Smooth muscle cell (in vitro differentiated cells): ENCODE measurements at regions not wholly inside any gene's neighbourhood (a gene's known extent, or its start where the extent isn't known, plus 50 kb on each side); places are given as distances from the start of the nearest gene placed in this dataset.
A peak's percentile ranks its signal among the peaks of the same experiment; 100 is the strongest.

Experiments used
- DNase-seq: peaks from one replicate; lab custom pipeline; 2025; ENCODE audit not compliant: unreplicated experiment; lab: John Stamatoyannopoulos, UW
- H2AFZ ChIP-seq: fragments of 200-600 bp; sonication (generic); 2 replicates; pipeline ENCODE4 v1.6.0; 2016; ENCODE audit warnings: antibody characterized with exemption, low read depth, mild to moderate bottlenecking
- H3F3A ChIP-seq: fragments of 200-600 bp; sonication (generic); 2 replicates; pipeline ENCODE4 v1.6.0; 2017; ENCODE audit warnings: antibody characterized with exemption, low read depth
- H3K27ac ChIP-seq: fragments of 200-600 bp; sonication (generic); 2 replicates; pipeline ENCODE4 v1.5.1; 2016; ENCODE audit warnings: low read depth, mild to moderate bottlenecking
- H3K27me3 ChIP-seq: fragments of 200-600 bp; sonication (generic); 2 replicates; pipeline ENCODE4 v1.6.1; 2016; ENCODE audit warnings: low read depth, mild to moderate bottlenecking
- H3K36me3 ChIP-seq: fragments of 200-600 bp; sonication (generic); 2 replicates; pipeline ENCODE4 v1.5.1; 2016; ENCODE audit warnings: low read depth
- H3K4me1 ChIP-seq: fragments of 200-600 bp; sonication (generic); 2 replicates; pipeline ENCODE4 v1.5.1; 2016; ENCODE audit warnings: low read depth
- H3K4me2 ChIP-seq: fragments of 200-600 bp; sonication (generic); 2 replicates; pipeline ENCODE4 v1.6.0; 2016; ENCODE audit warnings: mild to moderate bottlenecking
- H3K4me3 ChIP-seq: fragments of 200-600 bp; sonication (generic); 2 replicates; pipeline ENCODE4 v1.5.1; 2016; ENCODE audit warnings: mild to moderate bottlenecking
- H3K79me2 ChIP-seq: fragments of 200-600 bp; sonication (generic); 2 replicates; pipeline ENCODE4 v1.6.0; 2016; ENCODE audit warnings: low read depth, mild to moderate bottlenecking
- H3K9ac ChIP-seq: fragments of 200-600 bp; sonication (generic); 2 replicates; pipeline ENCODE4 v1.6.0; 2016; ENCODE audit warnings: low read depth
- H3K9me3 ChIP-seq: fragments of 200-600 bp; sonication (generic); replicated peaks from 2 replicates; pipeline ENCODE4 v1.5.1; 2016; ENCODE audit warnings: low read depth
- H4K20me1 ChIP-seq: fragments of 200-600 bp; sonication (generic); 2 replicates; pipeline ENCODE4 v1.6.0; 2016; ENCODE audit warnings: low read depth
- CTCF ChIP-seq: fragments of 200-600 bp; sonication (generic); IDR thresholded peaks from 2 replicates; pipeline ENCODE4 v1.5.1; 2017; ENCODE audit warnings: borderline replicate concordance, mild to moderate bottlenecking, antibody characterized with exemption; ENCODE audit not compliant: insufficient read depth, poor library complexity, severe bottlenecking
- WGBS: methylation state at CpG from one replicate; pipeline ENCODE4 v1.1.7; 2016; ENCODE audit warnings: low lambda C conversion rate; 5-methylcytosine and 5-hydroxymethylcytosine counted together

- no peak for DNase-seq
- Histone ChIP-seq H3K36me3 (no peaks in the 10 kb centered on the region), H3K4me1 (peaks cover 23% of the 10 kb centered on the region), H3K27ac (no peak overlapping the region), H4K20me1 (no peaks in the 10 kb centered on the region), H3K4me3 (no peak overlapping the region), H3K4me2 (no peak overlapping the region), H3K9me3 (no peaks in the 10 kb centered on the region), H3K27me3 (no peaks in the 10 kb centered on the region), H3K9ac (no peak overlapping the region), H3K79me2 (no peaks in the 10 kb centered on the region), H2AFZ (no peak overlapping the region), H3F3A (peaks cover 8% of the 10 kb centered on the region)
- WGBS: 99% methylated on average over 3 of the region's 3 CpGs
- TF ChIP-seq CTCF: no peak
Measured at GRCh38 chr2:217288472-217289063, 428.7 kb upstream of the TNP1 start.

GRCh38 chr2:217286833-217287232 is 427.0 kb upstream of the TNP1 start:
- Histone ChIP-seq H3K9ac (no peak overlapping the region), H2AFZ (no peak overlapping the region), H3K79me2 (no peaks in the 10 kb centered on the region), H3K27me3 (no peaks in the 10 kb centered on the region), H3K36me3 (no peaks in the 10 kb centered on the region), H3K4me2 (peak overlapping the region; percentile 30), H4K20me1 (no peaks in the 10 kb centered on the region), H3F3A (peaks cover 8% of the 10 kb centered on the region), H3K4me1 (peaks cover 23% of the 10 kb centered on the region), H3K27ac (no peak overlapping the region), H3K4me3 (no peak overlapping the region), H3K9me3 (no peaks in the 10 kb centered on the region)
- TF ChIP-seq CTCF: no peak
- WGBS: 58% methylated on average over 2 of the region's 2 CpGs
- no peak for DNase-seq

GRCh38 chr2:217285926-217286325 is 426.1 kb upstream of the TNP1 start:
- H2AFZ ChIP-seq: no peak overlapping the region
- 94% methylated on average over 4 of the region's 4 CpGs for WGBS
- TF ChIP-seq CTCF: no peak
- no peak overlapping the region for H3K9ac ChIP-seq
- H3K9me3 ChIP-seq: no peaks in the 10 kb centered on the region
- H3K79me2 ChIP-seq: no peaks in the 10 kb centered on the region
- no peak overlapping the region for H3K4me3 ChIP-seq
- H3F3A ChIP-seq: peaks cover 8% of the 10 kb centered on the region
- no peaks in the 10 kb centered on the region for H4K20me1 ChIP-seq
- no peaks in the 10 kb centered on the region for H3K36me3 ChIP-seq
- peaks cover 23% of the 10 kb centered on the region for H3K4me1 ChIP-seq
- H3K27me3 ChIP-seq: no peaks in the 10 kb centered on the region
- H3K27ac ChIP-seq: no peak overlapping the region
- H3K4me2 ChIP-seq: no peak overlapping the region
- DNase-seq: no peak

- no peak for DNase-seq
- H3K27ac ChIP-seq: no peak overlapping the region
- WGBS: 53% methylated on average over 6 of the region's 6 CpGs
- H3K4me3 ChIP-seq: no peak overlapping the region
- no peak overlapping the region for H2AFZ ChIP-seq
- no peaks in the 10 kb centered on the region for H3K9me3 ChIP-seq
- no peak for TF ChIP-seq CTCF
- H3K4me2 ChIP-seq: no peak overlapping the region
- no peaks in the 10 kb centered on the region for H4K20me1 ChIP-seq
- H3K27me3 ChIP-seq: no peaks in the 10 kb centered on the region
- H3F3A ChIP-seq: peaks cover 14% of the 10 kb centered on the region
- no peaks in the 10 kb centered on the region for H3K36me3 ChIP-seq
- no peaks in the 10 kb centered on the region for H3K79me2 ChIP-seq
- no peak overlapping the region for H3K9ac ChIP-seq
- peaks cover 6% of the 10 kb centered on the region for H3K4me1 ChIP-seq
Measured at GRCh38 chr2:217283460-217283859, 423.6 kb upstream of the TNP1 start.
